ENCODE measurements at regions not wholly inside any gene's neighbourhood (a gene's known extent, or its start where the extent isn't known, plus 50 kb on each side); places are given as distances from the start of the nearest gene placed in this dataset.

GRCh38 chr10:32141018-32141807 lies 85.0 kb upstream of the KIF5B start:
- no peaks in the 10 kb centered on the region for H3K9me3 ChIP-seq (ENCODE audit: control insufficient read depth, insufficient read depth, low read length)
- peak; percentile 33 for DNase-seq
- dilution Hi-C loops (cut with HindIII; ENCODE audit: low sequenced_read_pairs, unreplicated experiment), result no loop called here
- H2BK15ac ChIP-seq (ENCODE audit: low read depth, low read length), result no peak overlapping the region
- H2AK9ac ChIP-seq (replicated peaks; ENCODE audit: low read depth, low read length, poor library complexity), result no peak overlapping the region
- H3K27ac ChIP-seq (ENCODE audit: insufficient read depth, low read length), result no peak overlapping the region
- WGBS, 2 experiments (ENCODE audit: extremely low coverage in 2 of 2, insufficient read length in 1 of 2), result no CpG with 5 or more reads among the region's 12 CpGs
- peaks cover 5% of the 10 kb centered on the region; the same call in 1 of the 2 replicates for H3K9me1 ChIP-seq (ENCODE audit: insufficient read depth, low read length)
- H3K14ac ChIP-seq (replicated peaks; ENCODE audit: low read depth, low read length), result no peak overlapping the region
- no peak overlapping the region for H2BK5ac ChIP-seq (ENCODE audit: low read depth, low read length, poor library complexity, severe bottlenecking)
- peaks cover 5% of the 10 kb centered on the region for H3K4me1 ChIP-seq (ENCODE audit: control insufficient read depth, insufficient read depth, low read length)
- H2AK5ac ChIP-seq (ENCODE audit: low read depth, low read length), result peak overlapping the region; percentile 12; the same call in 1 of the 2 replicates
- no peak overlapping the region for H3K23ac ChIP-seq (ENCODE audit: low read depth, low read length)
- no peak overlapping the region for H2BK120ac ChIP-seq (ENCODE audit: low read depth, low read length)
- H3K4me2 ChIP-seq (ENCODE audit: low read depth, low read length), result no peak overlapping the region
- no peaks in the 10 kb centered on the region for H3K36me3 ChIP-seq (ENCODE audit: control insufficient read depth, insufficient read depth, low read length)
- in situ Hi-C loops (cut with MboI; ENCODE audit: low sequenced_read_pairs), result no loop called here
- peak overlapping the region; percentile 5; the same call in 1 of the 2 replicates for H2BK20ac ChIP-seq (ENCODE audit: low read depth, low read length)
- no peak for ATAC-seq (ENCODE audit: low read depth)
- no peak overlapping the region for H4K8ac ChIP-seq (ENCODE audit: low read depth in 2 of 2, low read length in 2 of 2)
- no peak overlapping the region for H3K56ac ChIP-seq (ENCODE audit: extremely low read depth, insufficient read depth, low read length)
- H3K9ac ChIP-seq (ENCODE audit: low read depth, low read length), result no peak overlapping the region
- TF ChIP-seq POLR2A (IDR thresholded peaks at IDR 0.05; ENCODE audit: low read depth, low read length), result no peak
- TF ChIP-seq RFX5 (IDR thresholded peaks at IDR 0.05; ENCODE audit: low read depth, low read length), result no peak
- no peak for TF ChIP-seq CTCF (conservative IDR thresholded peaks at IDR 0.05; ENCODE audit: low read depth, low read length)
- TF ChIP-seq CEBPB (IDR thresholded peaks at IDR 0.05; ENCODE audit: low read depth, low read length), result 0 out of 2 replicates have a peak, but pooled peaks have one; percentile 15
- TF ChIP-seq MAZ (IDR thresholded peaks at IDR 0.05; ENCODE audit: borderline replicate concordance, low read depth, low read length), result no peak
- no peak for TF ChIP-seq NFE2L2 (IDR thresholded peaks at IDR 0.05; ENCODE audit: low read depth, low read length)
- no peak overlapping the region for H2AFZ ChIP-seq (replicated peaks; ENCODE audit: low read length, poor library complexity)
- no peak overlapping the region for H3K4me3 ChIP-seq (ENCODE audit: insufficient read depth, low read depth, low read length)
- BruUV-seq (replicated peaks), result no TSS peak
- H4K91ac ChIP-seq (ENCODE audit: insufficient read depth, low read depth, low read length), result no peak overlapping the region
- no peaks in the 10 kb centered on the region for H3K27me3 ChIP-seq (ENCODE audit: control insufficient read depth, insufficient read depth, low read length)
- no peak overlapping the region for H3K18ac ChIP-seq (ENCODE audit: low read depth, low read length)
- intact Hi-C loops (cut with micrococcal nuclease), result no loop called here
- ChIA-PET CTCF (no interaction called here), POLR2A (ENCODE audit: unreplicated experiment) (no interaction called here)
- no peak overlapping the region for H3K4ac ChIP-seq (ENCODE audit: low read depth, low read length)
- no peaks in the 10 kb centered on the region for H4K20me1 ChIP-seq (ENCODE audit: insufficient read depth, low read length)
- H3K79me1 ChIP-seq (ENCODE audit: low read depth in 1 of 2, low read length in 2 of 2), result no peaks in the 10 kb centered on the region
- H4K5ac ChIP-seq (ENCODE audit: low read depth, low read length), result no peak overlapping the region

Measured in IMR-90 (cell line).